ENCODE measurements at regions not wholly inside any gene's neighbourhood (a gene's known extent, or its start where the extent isn't known, plus 50 kb on each side); places are given as distances from the start of the nearest gene placed in this dataset.
A peak's percentile ranks its signal among the peaks of the same experiment; 100 is the strongest.

DNA sequence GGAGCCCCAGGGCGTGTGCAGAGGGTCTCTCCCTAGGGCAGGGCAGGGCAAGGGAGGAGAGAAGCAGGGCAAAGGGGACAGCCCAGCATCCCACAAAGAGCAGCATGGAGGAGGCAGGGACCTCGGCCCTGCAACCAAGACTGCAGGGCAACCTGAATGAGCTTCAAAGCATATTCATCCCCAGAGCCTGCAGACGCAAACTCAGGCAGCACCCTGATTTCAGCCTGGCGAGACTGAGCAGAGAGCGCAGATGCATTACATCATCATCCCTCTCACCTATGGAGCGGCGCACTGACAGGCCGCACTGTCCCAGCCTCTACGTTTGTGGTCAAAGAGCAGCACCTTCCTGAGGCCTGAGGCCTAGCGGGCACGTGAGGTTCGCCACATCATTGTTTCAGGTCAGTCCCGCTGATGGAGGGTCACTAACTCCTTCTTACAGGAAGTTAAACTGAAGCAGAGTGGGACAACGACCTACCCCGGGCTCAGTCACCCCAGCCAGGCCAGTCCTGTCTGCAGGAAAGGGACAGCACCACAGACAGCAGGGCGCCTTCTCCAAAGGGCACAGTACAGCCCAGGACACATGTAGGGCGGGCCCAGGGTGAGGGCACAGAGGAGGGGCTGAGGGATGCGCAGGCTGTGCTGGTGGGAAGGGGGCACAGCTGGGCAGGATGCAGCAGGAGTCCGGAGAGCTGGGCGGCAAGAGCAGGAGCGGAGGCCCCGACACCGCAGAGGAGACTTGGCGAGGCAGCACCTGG, 67.2 kb upstream of the RAB6C start:
- no peak overlapping the region for H3K27ac ChIP-seq (ENCODE audit: low read depth in 1 of 2, low read length in 1 of 2)
- no peaks in the 10 kb centered on the region for H3K9me3 ChIP-seq (ENCODE audit: control insufficient read depth in 2 of 2, insufficient read depth in 1 of 2, low read length in 1 of 2)
- no peaks in the 10 kb centered on the region for H3K4me1 ChIP-seq (ENCODE audit: control insufficient read depth in 2 of 2, insufficient read depth in 2 of 2, low read length in 2 of 2)
- no peak overlapping the region for H3K4me3 ChIP-seq (ENCODE audit: low read length in 2 of 2)
- no peak for DNase-seq (ENCODE audit: low read depth in 6 of 9, low spot score in 9 of 9)
- no peaks in the 10 kb centered on the region for H3K27me3 ChIP-seq (ENCODE audit: control insufficient read depth in 2 of 2, insufficient read depth in 1 of 2, low read length in 1 of 2)
- WGBS: 95% methylated on average over 24 of the region's 24 CpGs
- no peaks in the 10 kb centered on the region for H3K36me3 ChIP-seq (ENCODE audit: control insufficient read depth in 2 of 2, insufficient read depth in 2 of 2, low read length in 1 of 2)

DNA sequence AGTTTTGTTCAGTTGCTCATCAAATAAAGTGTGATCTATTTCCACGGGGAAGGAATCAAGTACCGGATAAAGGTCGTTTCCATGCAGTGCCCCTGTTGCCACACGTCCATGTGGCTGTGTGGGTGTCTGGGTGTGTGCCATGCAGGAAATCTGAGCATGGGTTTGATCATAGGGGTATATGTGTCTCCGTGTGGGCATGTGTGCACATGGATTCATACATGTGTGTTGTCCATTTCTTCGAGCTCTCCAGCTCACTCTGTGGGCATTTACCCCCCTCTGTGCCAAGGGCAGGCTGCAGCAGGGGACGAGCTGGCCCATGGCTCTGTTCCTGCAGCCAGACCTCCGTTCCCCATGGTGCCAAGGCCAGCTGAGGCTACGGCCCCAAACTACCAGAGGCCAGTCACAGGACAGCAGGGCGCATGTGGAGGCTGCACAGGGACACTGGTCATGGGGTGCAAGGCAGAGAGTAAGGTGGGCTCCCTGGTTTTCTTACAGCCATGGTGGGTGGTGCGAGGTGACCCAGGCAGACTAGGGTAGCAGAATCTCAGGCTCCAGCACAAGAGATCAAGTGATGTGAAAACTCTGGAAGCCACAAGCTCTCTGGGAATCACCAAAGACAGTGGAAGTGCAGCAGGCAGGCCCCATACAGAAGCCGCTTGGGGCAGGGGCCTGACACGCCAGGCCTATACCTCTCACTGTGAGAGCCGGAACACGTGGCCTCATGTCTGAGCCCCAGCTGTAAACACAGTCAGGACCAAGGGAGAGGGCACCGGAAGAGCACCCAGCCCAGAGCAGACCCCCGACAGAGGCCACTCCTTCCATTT, 66.4 kb upstream of the RAB6C start:
- H3K27me3 ChIP-seq (ENCODE audit: control insufficient read depth in 2 of 2, insufficient read depth in 1 of 2, low read length in 1 of 2): no peaks in the 10 kb centered on the region
- H3K27ac ChIP-seq (ENCODE audit: low read depth in 1 of 2, low read length in 1 of 2): no peak overlapping the region
- H3K4me3 ChIP-seq (ENCODE audit: low read length in 2 of 2): no peak overlapping the region
- WGBS: 94% methylated on average over 17 of the region's 17 CpGs
- no peaks in the 10 kb centered on the region for H3K9me3 ChIP-seq (ENCODE audit: control insufficient read depth in 2 of 2, insufficient read depth in 1 of 2, low read length in 1 of 2)
- H3K4me1 ChIP-seq (ENCODE audit: control insufficient read depth in 2 of 2, insufficient read depth in 2 of 2, low read length in 2 of 2): no peaks in the 10 kb centered on the region
- H3K36me3 ChIP-seq (ENCODE audit: control insufficient read depth in 2 of 2, insufficient read depth in 2 of 2, low read length in 1 of 2): no peaks in the 10 kb centered on the region
- no peak for DNase-seq (ENCODE audit: low read depth in 6 of 9, low spot score in 9 of 9)

DNA sequence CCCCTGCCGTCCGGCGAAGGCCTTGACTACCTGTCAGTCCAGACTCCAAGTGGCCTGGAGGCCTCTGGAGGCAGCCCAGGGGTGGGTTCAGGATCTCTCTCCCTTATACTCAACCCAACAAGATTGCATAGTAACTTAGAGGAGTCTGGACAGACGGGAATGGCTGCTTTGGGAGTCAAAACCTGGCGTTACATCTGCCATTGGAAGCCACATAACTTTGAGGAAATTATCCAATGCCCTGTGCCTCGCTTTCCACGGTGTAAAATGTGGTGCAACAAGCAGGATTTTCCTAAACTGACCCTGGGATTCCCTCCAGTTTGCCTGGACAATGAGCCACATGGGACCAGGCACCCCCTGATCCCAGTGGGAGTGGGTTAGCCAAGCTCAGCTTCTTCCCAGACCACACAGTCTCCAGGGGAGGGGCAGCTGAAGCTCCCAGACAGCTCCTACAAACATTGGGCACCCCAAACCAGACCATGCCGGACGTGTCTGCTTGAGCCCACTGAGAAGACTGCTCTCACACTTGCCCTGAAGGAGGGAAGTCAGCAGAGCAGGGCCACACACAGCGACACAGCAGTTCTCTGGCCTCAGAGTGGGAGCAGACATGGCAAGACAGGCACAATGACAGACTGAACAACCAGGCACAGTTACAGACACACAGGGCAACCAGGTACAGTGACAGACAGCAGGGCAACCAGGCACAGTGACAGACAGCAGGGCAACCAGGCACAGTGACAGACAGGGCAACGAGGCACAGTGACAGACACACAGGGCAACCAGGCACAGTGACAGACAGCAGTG, 65.6 kb upstream of the RAB6C start:
- no peaks in the 10 kb centered on the region for H3K36me3 ChIP-seq (ENCODE audit: control insufficient read depth in 2 of 2, insufficient read depth in 2 of 2, low read length in 1 of 2)
- no peak for DNase-seq (ENCODE audit: low read depth in 6 of 9, low spot score in 9 of 9)
- H3K27ac ChIP-seq (ENCODE audit: low read depth in 1 of 2, low read length in 1 of 2): no peak overlapping the region
- no peak overlapping the region for H3K4me3 ChIP-seq (ENCODE audit: low read length in 2 of 2)
- H3K4me1 ChIP-seq (ENCODE audit: control insufficient read depth in 2 of 2, insufficient read depth in 2 of 2, low read length in 2 of 2): no peaks in the 10 kb centered on the region
- 89% methylated on average over 11 of the region's 11 CpGs for whole genome bisulfite sequencing
- peaks cover 0 to 6% of the 10 kb centered on the region in 2 donors for H3K9me3 ChIP-seq (ENCODE audit: control insufficient read depth in 2 of 2, insufficient read depth in 1 of 2, low read length in 1 of 2)
- H3K27me3 ChIP-seq (ENCODE audit: control insufficient read depth in 2 of 2, insufficient read depth in 1 of 2, low read length in 1 of 2): no peaks in the 10 kb centered on the region

DNA sequence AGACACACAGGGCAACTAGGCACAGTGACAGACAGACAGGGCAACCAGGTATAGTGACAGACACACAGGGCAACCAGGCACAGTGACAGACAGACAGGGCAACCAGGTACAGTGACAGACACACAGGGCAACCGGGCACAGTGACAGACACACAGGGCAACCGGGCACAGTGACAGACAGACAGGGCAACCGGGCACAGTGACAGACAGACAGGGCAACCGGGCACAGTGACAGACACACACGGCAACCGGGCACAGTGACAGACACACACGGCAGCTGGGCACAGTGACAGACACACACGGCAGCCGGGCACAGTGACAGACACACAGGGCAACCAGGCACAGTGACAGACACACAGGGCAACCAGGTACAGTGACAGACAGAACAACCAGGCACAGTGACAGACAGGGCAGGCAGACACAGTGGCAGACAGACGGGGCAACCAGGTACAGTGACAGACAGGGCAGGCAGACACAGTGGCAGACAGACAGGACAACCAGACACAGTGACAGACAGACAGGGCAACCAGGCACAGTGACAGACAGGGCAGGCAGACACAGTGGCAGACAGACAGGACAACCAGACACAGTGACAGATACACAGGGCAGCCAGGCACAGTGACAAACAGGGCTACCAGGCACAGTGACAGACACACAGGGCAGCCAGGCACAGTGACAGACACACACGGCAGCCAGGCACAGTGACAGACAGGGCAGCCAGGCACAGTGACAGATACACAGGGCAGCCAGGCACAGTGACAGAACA, 64.7 kb upstream of the RAB6C start:
- no peak overlapping the region for H3K27ac ChIP-seq (ENCODE audit: low read depth in 1 of 2, low read length in 1 of 2)
- 94% methylated on average over 11 of the region's 11 CpGs for WGBS

DNA sequence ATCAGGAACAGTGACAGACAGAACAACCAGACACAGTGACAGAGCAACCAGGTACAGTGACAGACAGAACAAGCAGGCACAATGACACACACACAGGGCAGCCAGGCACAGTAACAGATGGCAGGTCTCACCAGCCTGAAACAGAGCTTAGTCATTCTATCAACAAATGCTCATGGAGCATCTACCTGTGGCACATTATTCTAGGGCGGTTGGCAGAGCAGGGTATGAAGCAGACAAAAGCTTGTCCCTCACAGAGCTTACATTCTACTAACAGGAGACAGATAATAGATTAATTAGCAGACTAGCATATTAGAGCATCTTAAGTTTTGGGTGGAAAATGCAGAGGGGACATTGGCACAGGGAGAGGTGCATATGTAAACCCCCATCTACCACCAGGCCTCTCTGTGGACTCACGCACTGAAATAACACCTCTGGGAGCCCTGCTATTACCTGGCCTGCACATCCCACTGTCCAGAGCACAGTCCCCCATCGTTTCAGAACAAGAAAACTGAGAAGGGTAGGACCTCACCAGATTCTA, 64.1 kb upstream of the RAB6C start:
- H3K27me3 ChIP-seq (ENCODE audit: control insufficient read depth in 2 of 2, insufficient read depth in 1 of 2, low read length in 1 of 2): no peaks in the 10 kb centered on the region
- peaks cover 0 to 9% of the 10 kb centered on the region in 2 donors for H3K9me3 ChIP-seq (ENCODE audit: control insufficient read depth in 2 of 2, insufficient read depth in 1 of 2, low read length in 1 of 2)
- no peaks in the 10 kb centered on the region for H3K4me1 ChIP-seq (ENCODE audit: control insufficient read depth in 2 of 2, insufficient read depth in 2 of 2, low read length in 2 of 2)
- H3K27ac ChIP-seq (ENCODE audit: low read depth in 1 of 2, low read length in 1 of 2): no peak overlapping the region
- no peak overlapping the region for H3K4me3 ChIP-seq (ENCODE audit: low read length in 2 of 2)
- 81% methylated on average over 3 of the region's 3 CpGs for WGBS
- no peaks in the 10 kb centered on the region for H3K36me3 ChIP-seq (ENCODE audit: control insufficient read depth in 2 of 2, insufficient read depth in 2 of 2, low read length in 1 of 2)
- DNase-seq (ENCODE audit: low read depth in 6 of 9, low spot score in 9 of 9): no peak

More for the DNA sequence above, 64.7 kb upstream of the RAB6C start:
- Histone ChIP-seq H3K9me3 (ENCODE audit: control insufficient read depth in 2 of 2, insufficient read depth in 1 of 2, low read length in 1 of 2) (peaks cover 0 to 9% of the 10 kb centered on the region in 2 donors), H3K4me3 (ENCODE audit: low read length in 2 of 2) (no peak overlapping the region), H3K27me3 (ENCODE audit: control insufficient read depth in 2 of 2, insufficient read depth in 1 of 2, low read length in 1 of 2) (no peaks in the 10 kb centered on the region), H3K36me3 (ENCODE audit: control insufficient read depth in 2 of 2, insufficient read depth in 2 of 2, low read length in 1 of 2) (no peaks in the 10 kb centered on the region), H3K4me1 (ENCODE audit: control insufficient read depth in 2 of 2, insufficient read depth in 2 of 2, low read length in 2 of 2) (no peaks in the 10 kb centered on the region)
- DNase-seq (ENCODE audit: low read depth in 6 of 9, low spot score in 9 of 9): no peak

DNA sequence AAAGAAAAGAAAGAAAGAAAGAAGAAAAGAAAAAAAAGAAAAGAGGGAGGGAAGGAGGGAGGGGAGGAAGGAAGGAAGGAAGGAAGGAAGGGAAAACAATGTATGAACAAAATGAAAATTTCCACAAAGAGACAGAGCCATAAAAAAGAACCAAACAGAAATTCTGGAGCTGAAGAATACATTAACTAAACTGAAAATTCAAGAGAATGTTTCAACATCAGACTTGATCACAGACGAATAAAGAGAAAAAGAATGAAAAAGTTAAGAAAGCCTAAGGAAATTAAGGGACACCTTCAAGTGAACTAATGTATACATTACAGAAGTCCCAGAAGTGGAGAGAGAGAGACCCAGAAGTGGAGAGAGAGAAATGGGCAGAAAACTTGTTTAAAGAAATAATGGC, 60.9 kb upstream of the RAB6C start:
- peaks cover 2 to 8% of the 10 kb centered on the region in 2 donors for H3K4me1 ChIP-seq (ENCODE audit: control insufficient read depth in 2 of 2, insufficient read depth in 2 of 2, low read length in 2 of 2)
- 97% methylated on average over 1 of the region's 1 CpG for WGBS
- no peak overlapping the region for H3K27ac ChIP-seq (ENCODE audit: low read depth in 1 of 2, low read length in 1 of 2)
- no peaks in the 10 kb centered on the region for H3K36me3 ChIP-seq (ENCODE audit: control insufficient read depth in 2 of 2, insufficient read depth in 2 of 2, low read length in 1 of 2)
- H3K27me3 ChIP-seq (ENCODE audit: control insufficient read depth in 2 of 2, insufficient read depth in 1 of 2, low read length in 1 of 2): peaks cover 0 to 19% of the 10 kb centered on the region in 2 donors
- peaks cover 0 to 9% of the 10 kb centered on the region in 2 donors for H3K9me3 ChIP-seq (ENCODE audit: control insufficient read depth in 2 of 2, insufficient read depth in 1 of 2, low read length in 1 of 2)
- no peak for DNase-seq (ENCODE audit: low read depth in 6 of 9, low spot score in 9 of 9)
- H3K4me3 ChIP-seq (ENCODE audit: low read length in 2 of 2): no peak overlapping the region

DNA sequence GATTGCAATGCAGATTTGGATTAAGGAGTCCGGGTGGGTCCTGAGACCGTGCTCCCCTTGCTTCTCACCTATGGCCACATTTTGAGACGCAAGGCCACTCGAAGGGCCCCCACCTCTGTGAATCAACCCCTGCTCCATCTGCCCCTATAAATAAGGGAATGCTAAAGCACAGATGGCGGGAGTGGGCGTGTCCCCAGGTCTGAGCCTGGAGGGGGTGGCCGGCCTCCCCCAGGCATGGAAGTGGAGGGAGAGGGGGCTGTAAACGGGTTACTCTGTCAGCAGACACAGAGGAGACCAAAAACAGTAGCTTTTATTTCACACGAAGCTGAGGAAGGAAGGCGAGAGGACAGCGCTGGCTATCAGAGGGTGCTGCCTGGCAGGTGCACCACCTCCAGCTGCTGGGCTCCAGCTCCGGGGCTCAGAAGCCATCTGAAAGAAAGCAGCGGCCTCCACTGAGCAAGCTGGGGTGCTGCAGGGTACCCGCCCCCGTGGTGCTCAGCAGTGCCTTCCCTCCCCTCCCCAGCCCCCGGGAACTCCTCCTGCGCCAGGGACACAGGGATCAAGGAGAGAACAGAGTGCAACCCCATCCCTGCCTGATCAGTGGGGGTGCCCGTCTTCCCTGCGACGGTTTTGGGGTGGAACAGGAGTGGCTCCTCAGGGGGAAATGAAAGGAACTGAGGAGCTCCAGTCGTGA, 56.7 kb upstream of the RAB6C start:
- DNase-seq (ENCODE audit: low read depth in 6 of 9, low spot score in 9 of 9): peak in 3 of 9 donors; percentile 12 to 47 (median 16)
- H3K4me3 ChIP-seq (ENCODE audit: low read length in 2 of 2): no peak overlapping the region
- peaks cover 0 to 9% of the 10 kb centered on the region in 2 donors for H3K9me3 ChIP-seq (ENCODE audit: control insufficient read depth in 2 of 2, insufficient read depth in 1 of 2, low read length in 1 of 2)
- peaks cover 2 to 9% of the 10 kb centered on the region in 2 donors for H3K4me1 ChIP-seq (ENCODE audit: control insufficient read depth in 2 of 2, insufficient read depth in 2 of 2, low read length in 2 of 2)
- peaks cover 0 to 21% of the 10 kb centered on the region in 2 donors for H3K27me3 ChIP-seq (ENCODE audit: control insufficient read depth in 2 of 2, insufficient read depth in 1 of 2, low read length in 1 of 2)
- 25% methylated on average over 21 of the region's 21 CpGs for WGBS
- no peaks in the 10 kb centered on the region for H3K36me3 ChIP-seq (ENCODE audit: control insufficient read depth in 2 of 2, insufficient read depth in 2 of 2, low read length in 1 of 2)
- no peak overlapping the region for H3K27ac ChIP-seq (ENCODE audit: low read depth in 1 of 2, low read length in 1 of 2)

All from thymus (tissue), 11 donors.